ENCODE measurements at regions not wholly inside any gene's neighbourhood (a gene's known extent, or its start where the extent isn't known, plus 50 kb on each side); places are given as distances from the start of the nearest gene placed in this dataset.

DNA sequence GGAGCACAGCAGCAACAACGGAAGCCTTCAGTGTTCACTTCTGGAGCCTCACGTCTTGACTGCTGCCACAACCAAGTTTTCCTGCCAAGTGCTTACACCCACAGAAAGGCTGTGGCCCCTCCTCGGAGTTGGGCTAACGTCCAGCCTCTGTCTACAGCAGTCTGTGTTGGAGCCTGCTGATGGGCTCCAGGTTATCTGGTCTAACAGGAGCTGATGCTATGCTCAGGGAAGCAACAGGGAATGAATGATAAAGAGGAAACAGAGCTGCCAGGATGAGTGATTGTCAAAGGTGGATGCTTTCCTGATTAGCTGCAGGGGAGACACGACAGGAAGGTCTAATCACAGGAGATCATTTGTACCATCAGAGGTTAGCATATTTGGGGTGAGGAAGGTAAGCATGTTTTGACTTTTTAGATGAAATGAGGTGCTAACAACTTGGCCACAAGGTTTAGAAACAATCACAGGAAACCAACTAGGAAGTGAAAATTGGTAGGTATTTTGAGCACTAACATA, 53.8 kb upstream of the RCBTB2 start:
- TF ChIP-seq POLR2A (IDR thresholded peaks at IDR 0.05; ENCODE audit: low read depth, low read length) (no peak), TAF1 (IDR thresholded peaks at IDR 0.05; ENCODE audit: borderline replicate concordance, low read depth, low read length) (no peak), POLR2AphosphoS5 (IDR thresholded peaks at IDR 0.05; ENCODE audit: low read depth, low read length) (no peak)

Measured in GM12892 (cell line).